HL-60/S4 treated with phorbol 12-myristate 13-acetate at 8.2 ng/mL for 4 days and 3 days (cell line): ENCODE measurements at regions not wholly inside any gene's neighbourhood (a gene's known extent, or its start where the extent isn't known, plus 50 kb on each side); places are given as distances from the start of the nearest gene placed in this dataset.
"Not testable (repeated sequence)": the region's sequence is repeated elsewhere in the genome, so short reads cannot be mapped to it uniquely, and the experiment has no call there.

Experiments used
- in situ Hi-C: fragments of 300-500 bp; cut with MboI; formaldehyde crosslinking; loops from 2 replicates; pipeline ENCODE4 v1.15.0; 2022; ENCODE audit warnings: low sequenced_read_pairs

GRCh38 chr5:54828151-54828550 lies 157.2 kb downstream of the ESM1 start:
- in situ Hi-C loops, result loop anchor here (25.0 kb wide), 1 partner anchor 291 kb away; no protein-coding TSS in a partner anchor

- in situ Hi-C loops, result loop anchor here (25.0 kb wide), 1 partner anchor 288 kb away; no protein-coding TSS in a partner anchor
These were observed 160.4 kb downstream of the ESM1 start for GRCh38 chr5:54825005-54825404.

- in situ Hi-C loops, result no loop called here
These were observed 162.4 kb downstream of the ESM1 start for GRCh38 chr5:54823006-54823405.

GRCh38 chr5:54822324-54822687 lies 163.1 kb downstream of the ESM1 start:
- in situ Hi-C loops, result no loop called here

- in situ Hi-C loops, result no loop called here
These were observed 163.7 kb downstream of the ESM1 start for GRCh38 chr5:54821445-54822323.

- in situ Hi-C loops, result no loop called here
These were observed 164.9 kb downstream of the ESM1 start for GRCh38 chr5:54820346-54821134.

GRCh38 chr5:54807421-54807820 lies 178.0 kb downstream of the ESM1 start:
- in situ Hi-C loops, result no loop called here

- in situ Hi-C loops, result no loop called here
These were observed 180.9 kb downstream of the ESM1 start for GRCh38 chr5:54804521-54804920.

- in situ Hi-C loops, result no loop called here
These were observed 181.3 kb downstream of the ESM1 start for GRCh38 chr5:54804086-54804485.

- in situ Hi-C loops, result no loop called here
These were observed 181.9 kb downstream of the ESM1 start for GRCh38 chr5:54803471-54804011.

- in situ Hi-C loops, result no loop called here
These were observed 185.7 kb downstream of the ESM1 start for GRCh38 chr5:54799645-54800044.

GRCh38 chr5:54795777-54796176 lies 189.6 kb downstream of the ESM1 start:
- in situ Hi-C loops, result no loop called here

GRCh38 chr5:54795284-54795683 lies 190.1 kb downstream of the ESM1 start:
- in situ Hi-C loops, result no loop called here

- in situ Hi-C loops, result no loop called here
These were observed 191.0 kb downstream of the ESM1 start for GRCh38 chr5:54794135-54794975.

GRCh38 chr5:54793468-54794134 lies 191.8 kb downstream of the ESM1 start:
- in situ Hi-C loops, result no loop called here

- in situ Hi-C loops, result no loop called here
These were observed 192.6 kb downstream of the ESM1 start for GRCh38 chr5:54792611-54793404.

GRCh38 chr5:54787910-54788309 lies 197.5 kb downstream of the ESM1 start:
- in situ Hi-C loops, result not testable (repeated sequence)

GRCh38 chr5:54785729-54786591 lies 199.4 kb downstream of the ESM1 start:
- in situ Hi-C loops, result no loop called here
